ENCODE measurements at regions not wholly inside any gene's neighbourhood (a gene's known extent, or its start where the extent isn't known, plus 50 kb on each side); places are given as distances from the start of the nearest gene placed in this dataset.

- TF ChIP-seq CTCF (conservative IDR thresholded peaks at IDR 0.05; ENCODE audit: low read depth, low read length) (no peak), EZH2 (IDR thresholded peaks at IDR 0.05; ENCODE audit: borderline replicate concordance, low read depth, low read length, poor library complexity, severe bottlenecking) (no peak)
These were observed 685.3 kb upstream of the ADGRL2 start for GRCh38 chr1:81115422-81115821.

All from A673 (cell line).